SK-N-SH (cell line): ENCODE measurements at regions not wholly inside any gene's neighbourhood (a gene's known extent, or its start where the extent isn't known, plus 50 kb on each side); places are given as distances from the start of the nearest gene placed in this dataset.

Experiments
- CTCF ChIA-PET: fragments of 300-600, 350-600 bp; formaldehyde crosslinking; extraction: SDS; loops from one replicate; lab custom pipeline; 2021; lab: Yijun Ruan, JAX
- POLR2A ChIA-PET: fragments of 350-600 bp; sonication (Branson Sonifier 250); formaldehyde crosslinking; extraction: SDS; loops from one replicate; lab custom pipeline; 2020; ENCODE audit warnings: antibody characterized with exemption, inconsistent platforms; lab: Yijun Ruan, JAX
- DNase-seq: peaks from one replicate; pipeline ENCODE4 v3.0.0; 2012
- H2AFZ ChIP-seq: fragments of 200-600 bp; sonication (generic); 2 replicates; pipeline ENCODE4 v1.8.1; 2016; ENCODE audit warnings: antibody characterized with exemption, mild to moderate bottlenecking, low read depth
- H3F3A ChIP-seq: fragments of 200-600 bp; sonication (generic); replicated peaks from 2 replicates; pipeline ENCODE3; 2016; ENCODE audit warnings: antibody characterized with exemption, mild to moderate bottlenecking; ENCODE audit not compliant: insufficient read depth
- H3K27ac ChIP-seq, 2 experiments: fragments of 200-500 bp in 1 of 2; fragments of 200-600 bp in 1 of 2; sonication (Bioruptor generic) in 1 of 2; sonication (generic), shearing (Covaris generic) in 1 of 2; 2 replicates each; pipeline versions ENCODE4 v1.5.1 to v1.6.1; 2014 to 2016; ENCODE audit warnings: low read depth in 2 of 2, inconsistent platforms in 1 of 2, low read length in 1 of 2, mild to moderate bottlenecking in 1 of 2, mixed read lengths in 1 of 2
- H3K27me3 ChIP-seq: fragments of 200-600 bp; sonication (generic), shearing (Covaris generic); 2 replicates; pipeline ENCODE4 v1.6.1; 2016; ENCODE audit warnings: mixed run types; ENCODE audit not compliant: insufficient read depth
- H3K36me3 ChIP-seq, 2 experiments: fragments of 200-500 bp in 1 of 2; fragments of 200-600 bp in 1 of 2; sonication (Bioruptor generic) in 1 of 2; sonication (generic) in 1 of 2; replicated peaks in 1 of 2; 2 replicates each; pipeline versions ENCODE3 to v1.5.1; 2014 to 2016; ENCODE audit warnings: low read length in 1 of 2, mild to moderate bottlenecking in 1 of 2; ENCODE audit not compliant: insufficient read depth in 2 of 2, control insufficient read depth in 1 of 2
- H3K4me1 ChIP-seq, 2 experiments: fragments of 200-500 bp in 1 of 2; fragments of 200-600 bp in 1 of 2; sonication (Bioruptor generic) in 1 of 2; sonication (generic), shearing (Covaris generic) in 1 of 2; 2 replicates each; pipeline versions ENCODE4 v1.5.1 to v1.6.1; 2014 to 2016; ENCODE audit warnings: low read depth in 1 of 2, low read length in 1 of 2, mixed run types in 1 of 2; ENCODE audit not compliant: insufficient read depth in 2 of 2, control insufficient read depth in 1 of 2
- H3K4me2 ChIP-seq: fragments of 200-600 bp; sonication (generic), shearing (Covaris generic); 2 replicates; pipeline ENCODE4 v1.6.1; 2017; ENCODE audit warnings: mixed run types
- H3K4me3 ChIP-seq, 2 experiments: fragments of 200-500 bp in 1 of 2; fragments of 200-600 bp in 1 of 2; sonication (Bioruptor generic) in 1 of 2; sonication (generic), shearing (Covaris generic) in 1 of 2; 2 replicates each; pipeline versions ENCODE4 v1.5.1 to v1.8.1; 2014 to 2016; ENCODE audit warnings: low read depth in 2 of 2, inconsistent platforms in 1 of 2, low read length in 1 of 2, mild to moderate bottlenecking in 1 of 2, mixed read lengths in 1 of 2, moderate library complexity in 1 of 2
- H3K79me2 ChIP-seq: fragments of 200-600 bp; sonication (generic); 2 replicates; pipeline ENCODE4 v1.8.1; 2017; ENCODE audit warnings: mild to moderate bottlenecking; ENCODE audit not compliant: insufficient read depth
- H3K9ac ChIP-seq: fragments of 200-600 bp; sonication (generic); 2 replicates; pipeline ENCODE4 v1.6.1; 2017; ENCODE audit warnings: mixed run types
- H3K9me2 ChIP-seq: fragments of 200-600 bp; sonication (generic); 2 replicates; pipeline ENCODE4 v1.6.1; 2017; ENCODE audit warnings: mixed run types
- H3K9me3 ChIP-seq: fragments of 200-600 bp; sonication (generic); 2 replicates; pipeline ENCODE4 v1.6.1; 2017; ENCODE audit warnings: mixed run types, mild to moderate bottlenecking, moderate library complexity
- H4K20me1 ChIP-seq: fragments of 200-600 bp; sonication (generic); 2 replicates; pipeline ENCODE4 v1.6.1; 2017; ENCODE audit warnings: mild to moderate bottlenecking, mixed run types; ENCODE audit not compliant: insufficient read depth
- CHD2 ChIP-seq: fragments of 150-350 bp; IDR thresholded peaks from 2 replicates; pipeline ENCODE4 v1.6.1; 2018; ENCODE audit warnings: low read length; ENCODE audit not compliant: partially characterized antibody
- FOSL2 ChIP-seq: IDR thresholded peaks from 2 replicates; pipeline ENCODE4 v1.4.0; 2012; ENCODE audit warnings: low read depth, mild to moderate bottlenecking, moderate library complexity, borderline replicate concordance
- FOXJ3 ChIP-seq: sonication (generic); formaldehyde crosslinking; IDR thresholded peaks from 2 replicates; pipeline ENCODE4 v1.5.1; 2020; ENCODE audit warnings: mild to moderate bottlenecking, missing genetic modification reagents
- FOXM1 ChIP-seq: IDR thresholded peaks from 2 replicates; pipeline ENCODE4 v1.4.0; 2012; ENCODE audit warnings: low read depth, mild to moderate bottlenecking
- GABPA ChIP-seq: IDR thresholded peaks from 2 replicates; pipeline ENCODE4 v1.4.0; 2012; ENCODE audit warnings: low read depth, mild to moderate bottlenecking
- GATA2 ChIP-seq: sonication (generic); formaldehyde crosslinking; IDR thresholded peaks from 2 replicates; pipeline ENCODE4 v1.5.0; 2020; ENCODE audit warnings: mild to moderate bottlenecking, missing genetic modification reagents
- JUND ChIP-seq: IDR thresholded peaks from 2 replicates; pipeline ENCODE4 v1.4.0; 2012
- MAX ChIP-seq: IDR thresholded peaks from 2 replicates; pipeline ENCODE4 v1.4.0; 2012; ENCODE audit warnings: low read depth
- MXI1 ChIP-seq: IDR thresholded peaks from 2 replicates; pipeline ENCODE4 v1.6.1; 2012; ENCODE audit warnings: mild to moderate bottlenecking, low read depth, low read length, improper control_type of control experiment
- NFIC ChIP-seq: IDR thresholded peaks from 2 replicates; pipeline ENCODE4 v1.4.0; 2012; ENCODE audit warnings: borderline replicate concordance
- RCOR1 ChIP-seq: fragments of 150-350 bp; IDR thresholded peaks from 2 replicates; pipeline ENCODE4 v1.6.1; 2017; ENCODE audit warnings: antibody characterized with exemption, low read length
- SIN3A ChIP-seq: IDR thresholded peaks from 2 replicates; pipeline ENCODE4 v1.6.1; 2012; ENCODE audit warnings: low read depth, mild to moderate bottlenecking, low read length, moderate library complexity, borderline replicate concordance
- SMC3 ChIP-seq: IDR thresholded peaks from 2 replicates; pipeline ENCODE4 v1.6.1; 2012; ENCODE audit warnings: low read depth, low read length, improper control_type of control experiment
- TAF1 ChIP-seq: IDR thresholded peaks from 2 replicates; pipeline ENCODE4 v1.6.1; 2012; ENCODE audit warnings: low read depth, mild to moderate bottlenecking, low read length, moderate library complexity, borderline replicate concordance
- TEAD4 ChIP-seq: IDR thresholded peaks from 2 replicates; pipeline ENCODE4 v1.4.0; 2012; ENCODE audit warnings: mild to moderate bottlenecking, borderline replicate concordance; ENCODE audit not compliant: insufficient read depth
- USF1 ChIP-seq: IDR thresholded peaks from 2 replicates; pipeline ENCODE4 v1.4.0; 2012; ENCODE audit warnings: low read depth, borderline replicate concordance
- WGBS: methylation state at CpG from one replicate; pipeline ENCODE4 v1.1.6; 2017; ENCODE audit warnings: low lambda C conversion rate; 5-methylcytosine and 5-hydroxymethylcytosine counted together
- TF ChIP-seq, protein P1 (sequence below): fragments of 150-350 bp; IDR thresholded peaks from 2 replicates; pipeline ENCODE4 v1.6.1; 2017; ENCODE audit warnings: antibody characterized with exemption, low read length, low read depth, borderline replicate concordance
- TF ChIP-seq, protein P2 (sequence below): fragments of 200-600 bp; sonication (generic); IDR thresholded peaks from 2 replicates; pipeline ENCODE4 v1.6.1; 2017; ENCODE audit warnings: antibody characterized with exemption, mild to moderate bottlenecking, moderate library complexity

- WGBS: 2% methylated on average over 11 of the region's 12 CpGs
- Histone ChIP-seq H3K4me3 (no peak overlapping the region), H3K4me1 (0 out of 4 replicates have a peak, but pooled peaks cover 0 to 5% of the 10 kb centered on the region in 2 experiments), H3K27ac (no peak overlapping the region), H3K79me2 (no peaks in the 10 kb centered on the region), H3K9me3 (no peaks in the 10 kb centered on the region)
- no peak for DNase-seq
- TF ChIP-seq MXI1 (no peak), FOXJ3 (CRISPR knock-in tag) (no peak), SMC3 (no peak), CHD2 (no peak), TEAD4 (no peak), MAX (no peak), GATA2 (CRISPR knock-in tag) (no peak), TAF1 (no peak), FOSL2 (no peak), FOXM1 (no peak), JUND (no peak), SIN3A (no peak), USF1 (no peak), GABPA (no peak)
- TF ChIP-seq, protein P1, sequence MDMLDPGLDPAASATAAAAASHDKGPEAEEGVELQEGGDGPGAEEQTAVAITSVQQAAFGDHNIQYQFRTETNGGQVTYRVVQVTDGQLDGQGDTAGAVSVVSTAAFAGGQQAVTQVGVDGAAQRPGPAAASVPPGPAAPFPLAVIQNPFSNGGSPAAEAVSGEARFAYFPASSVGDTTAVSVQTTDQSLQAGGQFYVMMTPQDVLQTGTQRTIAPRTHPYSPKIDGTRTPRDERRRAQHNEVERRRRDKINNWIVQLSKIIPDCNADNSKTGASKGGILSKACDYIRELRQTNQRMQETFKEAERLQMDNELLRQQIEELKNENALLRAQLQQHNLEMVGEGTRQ: no peak
- TF ChIP-seq, all 33 proteins: peak for 0
- CTCF ChIA-PET: interaction anchor here (1.4 kb wide), 1 partner anchor 13 kb away, joined by 4 read pairs; no protein-coding TSS in a partner anchor
- Histone ChIP-seq H3F3A (no peaks in the 10 kb centered on the region), H3K4me2 (no peak overlapping the region; the same call in 1 of the 2 replicates), H3K36me3 (no peaks in the 10 kb centered on the region), H4K20me1 (no peaks in the 10 kb centered on the region), H3K9me2 (no peaks in the 10 kb centered on the region), H3K9ac (no peak overlapping the region), H2AFZ (no peak overlapping the region), H3K27me3 (no peaks in the 10 kb centered on the region; the same call in 1 of the 2 replicates)
- POLR2A ChIA-PET: no interaction called here
Observed at GRCh38 chr14:22070119-22070982, 396.7 kb upstream of the OR4E1 start.

DNA sequence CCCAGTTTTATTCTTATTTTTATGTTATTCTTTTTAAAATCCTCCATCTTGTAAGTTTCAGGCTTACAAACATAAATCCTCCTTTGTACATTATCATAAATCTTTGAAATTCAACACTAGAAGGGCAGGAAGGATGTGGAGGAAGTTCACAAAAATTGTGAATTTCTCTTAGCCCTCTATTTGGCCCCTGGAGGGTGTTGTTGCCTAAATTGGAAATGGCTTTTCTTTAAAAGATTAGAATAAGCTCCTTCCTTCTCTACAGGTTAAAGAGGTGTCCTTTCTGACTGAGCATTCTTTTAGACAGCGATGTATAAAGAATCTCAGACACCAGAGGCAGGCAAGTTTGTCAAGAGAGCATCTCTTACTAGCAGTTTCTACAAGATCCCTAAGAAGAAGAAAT lies 391.7 kb upstream of the OR4E1 start:
- no peaks in the 10 kb centered on the region for H3K79me2 ChIP-seq
- CTCF ChIA-PET: interaction anchor here (1.2 to 1.6 kb wide), 2 partner anchors 12 to 46 kb away, joined by 3 to 4 read pairs; no protein-coding TSS in a partner anchor
- no peak overlapping the region for H3K4me3 ChIP-seq
- H3K27me3 ChIP-seq: no peaks in the 10 kb centered on the region; the same call in 1 of the 2 replicates
- 8% methylated on average over 1 of the region's 1 CpG for WGBS
- DNase-seq: no peak
- H3K36me3 ChIP-seq: no peaks in the 10 kb centered on the region
- H3K9me2 ChIP-seq: no peaks in the 10 kb centered on the region
- H3K27ac ChIP-seq: no peak overlapping the region
- H4K20me1 ChIP-seq: no peaks in the 10 kb centered on the region
- 0 out of 4 replicates have a peak, but pooled peaks cover 0 to 2% of the 10 kb centered on the region in 2 experiments for H3K4me1 ChIP-seq
- no peak overlapping the region for H2AFZ ChIP-seq
- POLR2A ChIA-PET: no interaction called here
- no peaks in the 10 kb centered on the region for H3K9me3 ChIP-seq
- no peak overlapping the region for H3K9ac ChIP-seq
- no peak overlapping the region for H3K4me2 ChIP-seq
- no peaks in the 10 kb centered on the region for H3F3A ChIP-seq
- TF ChIP-seq USF1: no peak
- no peak for TF ChIP-seq GABPA
- TF ChIP-seq JUND: no peak
- TF ChIP-seq, protein P2, sequence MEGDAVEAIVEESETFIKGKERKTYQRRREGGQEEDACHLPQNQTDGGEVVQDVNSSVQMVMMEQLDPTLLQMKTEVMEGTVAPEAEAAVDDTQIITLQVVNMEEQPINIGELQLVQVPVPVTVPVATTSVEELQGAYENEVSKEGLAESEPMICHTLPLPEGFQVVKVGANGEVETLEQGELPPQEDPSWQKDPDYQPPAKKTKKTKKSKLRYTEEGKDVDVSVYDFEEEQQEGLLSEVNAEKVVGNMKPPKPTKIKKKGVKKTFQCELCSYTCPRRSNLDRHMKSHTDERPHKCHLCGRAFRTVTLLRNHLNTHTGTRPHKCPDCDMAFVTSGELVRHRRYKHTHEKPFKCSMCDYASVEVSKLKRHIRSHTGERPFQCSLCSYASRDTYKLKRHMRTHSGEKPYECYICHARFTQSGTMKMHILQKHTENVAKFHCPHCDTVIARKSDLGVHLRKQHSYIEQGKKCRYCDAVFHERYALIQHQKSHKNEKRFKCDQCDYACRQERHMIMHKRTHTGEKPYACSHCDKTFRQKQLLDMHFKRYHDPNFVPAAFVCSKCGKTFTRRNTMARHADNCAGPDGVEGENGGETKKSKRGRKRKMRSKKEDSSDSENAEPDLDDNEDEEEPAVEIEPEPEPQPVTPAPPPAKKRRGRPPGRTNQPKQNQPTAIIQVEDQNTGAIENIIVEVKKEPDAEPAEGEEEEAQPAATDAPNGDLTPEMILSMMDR: no peak
- TF ChIP-seq, protein P1: no peak
- TF ChIP-seq MAX: no peak
- no peak for TF ChIP-seq RCOR1
- TF ChIP-seq NFIC: no peak
